ENCODE measurements at regions not wholly inside any gene's neighbourhood (a gene's known extent, or its start where the extent isn't known, plus 50 kb on each side); places are given as distances from the start of the nearest gene placed in this dataset.

DNA sequence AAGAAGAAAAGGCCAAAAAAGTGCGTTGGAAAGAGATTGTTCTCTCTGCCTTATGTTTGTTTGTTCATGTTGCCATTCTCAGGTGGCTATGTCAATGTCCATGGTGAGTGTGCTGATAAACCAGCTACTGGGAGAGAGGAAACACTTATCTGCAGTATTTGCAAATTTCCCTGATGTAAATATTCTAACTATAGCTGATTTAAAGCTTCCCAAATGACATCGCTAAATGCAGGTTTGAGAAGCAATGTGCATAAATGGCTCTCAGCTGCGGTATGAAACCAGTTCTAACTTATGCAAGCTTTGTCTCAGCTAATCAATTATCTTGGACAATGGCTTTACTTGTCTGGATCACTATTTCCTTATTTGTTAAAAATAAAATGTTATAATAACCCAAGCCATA is 312.5 kb upstream of the ANO3 start:
- DNase-seq = no peak
- Mint-ChIP-seq H3K9me3 (ENCODE audit: unreplicated experiment) (no peaks in the 10 kb centered on the region), H3K4me1 (ENCODE audit: low read depth, unreplicated experiment) (no peaks in the 10 kb centered on the region), H3K36me3 (ENCODE audit: unreplicated experiment) (no peaks in the 10 kb centered on the region), H3K4me3 (ENCODE audit: unreplicated experiment) (no peak overlapping the region), H3K27me3 (ENCODE audit: unreplicated experiment) (no peaks in the 10 kb centered on the region), H3K27ac (ENCODE audit: unreplicated experiment) (no peak overlapping the region)
- TF ChIP-seq, protein P1, sequence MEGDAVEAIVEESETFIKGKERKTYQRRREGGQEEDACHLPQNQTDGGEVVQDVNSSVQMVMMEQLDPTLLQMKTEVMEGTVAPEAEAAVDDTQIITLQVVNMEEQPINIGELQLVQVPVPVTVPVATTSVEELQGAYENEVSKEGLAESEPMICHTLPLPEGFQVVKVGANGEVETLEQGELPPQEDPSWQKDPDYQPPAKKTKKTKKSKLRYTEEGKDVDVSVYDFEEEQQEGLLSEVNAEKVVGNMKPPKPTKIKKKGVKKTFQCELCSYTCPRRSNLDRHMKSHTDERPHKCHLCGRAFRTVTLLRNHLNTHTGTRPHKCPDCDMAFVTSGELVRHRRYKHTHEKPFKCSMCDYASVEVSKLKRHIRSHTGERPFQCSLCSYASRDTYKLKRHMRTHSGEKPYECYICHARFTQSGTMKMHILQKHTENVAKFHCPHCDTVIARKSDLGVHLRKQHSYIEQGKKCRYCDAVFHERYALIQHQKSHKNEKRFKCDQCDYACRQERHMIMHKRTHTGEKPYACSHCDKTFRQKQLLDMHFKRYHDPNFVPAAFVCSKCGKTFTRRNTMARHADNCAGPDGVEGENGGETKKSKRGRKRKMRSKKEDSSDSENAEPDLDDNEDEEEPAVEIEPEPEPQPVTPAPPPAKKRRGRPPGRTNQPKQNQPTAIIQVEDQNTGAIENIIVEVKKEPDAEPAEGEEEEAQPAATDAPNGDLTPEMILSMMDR (IDR thresholded peaks at IDR 0.05; ENCODE audit: partially characterized antibody, unreplicated experiment) = no peak

DNA sequence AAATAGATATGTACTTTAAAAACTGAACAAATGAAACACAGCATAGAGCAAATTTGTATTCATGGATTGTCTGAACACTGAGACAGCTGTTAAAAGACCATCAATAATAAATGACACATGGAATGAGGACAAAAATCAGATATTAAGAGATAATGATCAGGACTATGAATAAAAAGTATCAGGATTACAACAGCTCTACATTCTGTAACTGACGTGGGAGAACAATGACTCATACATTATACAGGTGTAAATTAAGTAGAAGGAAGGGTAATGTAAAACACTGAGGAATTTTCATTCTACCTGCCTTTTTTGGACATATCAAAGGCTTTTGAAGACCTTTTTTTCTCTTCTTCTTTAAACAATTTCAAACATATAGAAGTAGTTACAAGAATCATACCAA is 310.9 kb upstream of the ANO3 start:
- no peak for DNase-seq
- no peak overlapping the region for H3K4me3 Mint-ChIP-seq (ENCODE audit: unreplicated experiment)
- TF ChIP-seq, protein P1 (IDR thresholded peaks at IDR 0.05; ENCODE audit: partially characterized antibody, unreplicated experiment) = no peak

GRCh38 chr11:26023057-26023456 is 308.9 kb upstream of the ANO3 start:
- H3K36me3 Mint-ChIP-seq (ENCODE audit: unreplicated experiment) = no peaks in the 10 kb centered on the region
- H3K27me3 Mint-ChIP-seq (ENCODE audit: unreplicated experiment) = no peaks in the 10 kb centered on the region
- H3K4me1 Mint-ChIP-seq (ENCODE audit: low read depth, unreplicated experiment) = no peaks in the 10 kb centered on the region
- H3K27ac Mint-ChIP-seq (ENCODE audit: unreplicated experiment) = no peak overlapping the region
- DNase-seq = no peak
- TF ChIP-seq, protein P1 (IDR thresholded peaks at IDR 0.05; ENCODE audit: partially characterized antibody, unreplicated experiment) = no peak
- no peaks in the 10 kb centered on the region for H3K9me3 Mint-ChIP-seq (ENCODE audit: unreplicated experiment)
- no peak overlapping the region for H3K4me3 Mint-ChIP-seq (ENCODE audit: unreplicated experiment)

More for the DNA sequence above, 310.9 kb upstream of the ANO3 start:
- no peaks in the 10 kb centered on the region for H3K9me3 Mint-ChIP-seq (ENCODE audit: unreplicated experiment)
- no peaks in the 10 kb centered on the region for H3K36me3 Mint-ChIP-seq (ENCODE audit: unreplicated experiment)
- no peaks in the 10 kb centered on the region for H3K4me1 Mint-ChIP-seq (ENCODE audit: low read depth, unreplicated experiment)
- no peak overlapping the region for H3K27ac Mint-ChIP-seq (ENCODE audit: unreplicated experiment)
- H3K27me3 Mint-ChIP-seq (ENCODE audit: unreplicated experiment) = no peaks in the 10 kb centered on the region

DNA sequence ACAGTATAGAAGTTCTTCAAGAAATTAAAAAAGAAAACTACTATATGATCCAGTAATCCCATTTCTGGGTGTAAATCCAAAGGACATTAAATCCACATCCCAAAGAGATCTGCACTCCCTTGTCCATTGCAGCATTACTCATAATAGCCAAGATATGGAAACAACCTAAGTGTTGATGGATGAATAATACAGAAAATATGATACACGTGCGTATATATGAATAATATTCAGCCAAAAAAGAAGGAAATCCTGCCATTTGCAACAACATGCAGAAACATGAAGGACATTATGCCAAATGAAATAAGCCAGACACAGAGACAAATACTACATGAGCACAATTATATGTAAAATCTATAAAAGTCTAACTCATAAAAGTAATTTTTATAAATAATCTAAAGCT is 306.3 kb upstream of the ANO3 start:
- Mint-ChIP-seq H3K9me3 (ENCODE audit: unreplicated experiment) (no peaks in the 10 kb centered on the region), H3K4me3 (ENCODE audit: unreplicated experiment) (no peak overlapping the region), H3K4me1 (ENCODE audit: low read depth, unreplicated experiment) (no peaks in the 10 kb centered on the region), H3K27me3 (ENCODE audit: unreplicated experiment) (no peaks in the 10 kb centered on the region), H3K36me3 (ENCODE audit: unreplicated experiment) (no peaks in the 10 kb centered on the region), H3K27ac (ENCODE audit: unreplicated experiment) (no peak overlapping the region)
- TF ChIP-seq, protein P1 (IDR thresholded peaks at IDR 0.05; ENCODE audit: partially characterized antibody, unreplicated experiment) = no peak
- DNase-seq = no peak

DNA sequence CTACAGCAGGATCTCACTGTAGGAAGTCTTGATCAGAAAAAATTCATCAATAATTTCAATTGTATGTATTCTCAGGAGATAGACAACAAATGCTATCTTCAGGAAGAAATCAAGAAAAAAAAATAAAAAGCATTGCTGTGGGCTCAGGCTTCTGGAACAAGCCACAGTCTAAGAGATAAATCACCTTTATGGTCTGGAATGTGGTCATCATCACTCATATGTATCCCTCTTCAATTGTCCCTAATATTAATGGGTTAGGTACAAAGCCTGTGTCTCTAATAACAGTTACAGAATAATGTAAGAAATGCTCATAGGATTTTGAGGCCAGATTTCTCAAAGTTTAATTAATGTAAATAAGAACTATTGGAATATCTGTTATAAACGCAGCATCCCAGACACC is 305.9 kb upstream of the ANO3 start:
- no peak for DNase-seq
- Mint-ChIP-seq H3K27me3 (ENCODE audit: unreplicated experiment) (no peaks in the 10 kb centered on the region), H3K36me3 (ENCODE audit: unreplicated experiment) (no peaks in the 10 kb centered on the region), H3K4me1 (ENCODE audit: low read depth, unreplicated experiment) (no peaks in the 10 kb centered on the region), H3K27ac (ENCODE audit: unreplicated experiment) (no peak overlapping the region), H3K9me3 (ENCODE audit: unreplicated experiment) (no peaks in the 10 kb centered on the region), H3K4me3 (ENCODE audit: unreplicated experiment) (no peak overlapping the region)
- TF ChIP-seq, protein P1 (IDR thresholded peaks at IDR 0.05; ENCODE audit: partially characterized antibody, unreplicated experiment) = no peak
